SK-N-MC (cell line): ENCODE measurements at regions not wholly inside any gene's neighbourhood (a gene's known extent, or its start where the extent isn't known, plus 50 kb on each side); places are given as distances from the start of the nearest gene placed in this dataset.

ENCODE experiments used
- EZH2 ChIP-seq: fragments of 200-600 bp; sonication (generic); IDR thresholded peaks from one replicate; pipeline ENCODE4 v1.6.1; 2017; ENCODE audit warnings: antibody characterized with exemption
- POLR2AphosphoS5 ChIP-seq: IDR thresholded peaks from 2 replicates; pipeline ENCODE4 v1.6.1; 2012; ENCODE audit warnings: mild to moderate bottlenecking, low read depth, low read length, borderline replicate concordance

- TF ChIP-seq EZH2 (no peak), POLR2AphosphoS5 (no peak)
Observed at GRCh38 chr10:130666215-130666614, 530.0 kb downstream of the GLRX3 start.
